ENCODE measurements at regions not wholly inside any gene's neighbourhood (a gene's known extent, or its start where the extent isn't known, plus 50 kb on each side); places are given as distances from the start of the nearest gene placed in this dataset.
"Not testable (repeated sequence)": the region's sequence is repeated elsewhere in the genome, so short reads cannot be mapped to it uniquely, and the experiment has no call there.

DNA sequence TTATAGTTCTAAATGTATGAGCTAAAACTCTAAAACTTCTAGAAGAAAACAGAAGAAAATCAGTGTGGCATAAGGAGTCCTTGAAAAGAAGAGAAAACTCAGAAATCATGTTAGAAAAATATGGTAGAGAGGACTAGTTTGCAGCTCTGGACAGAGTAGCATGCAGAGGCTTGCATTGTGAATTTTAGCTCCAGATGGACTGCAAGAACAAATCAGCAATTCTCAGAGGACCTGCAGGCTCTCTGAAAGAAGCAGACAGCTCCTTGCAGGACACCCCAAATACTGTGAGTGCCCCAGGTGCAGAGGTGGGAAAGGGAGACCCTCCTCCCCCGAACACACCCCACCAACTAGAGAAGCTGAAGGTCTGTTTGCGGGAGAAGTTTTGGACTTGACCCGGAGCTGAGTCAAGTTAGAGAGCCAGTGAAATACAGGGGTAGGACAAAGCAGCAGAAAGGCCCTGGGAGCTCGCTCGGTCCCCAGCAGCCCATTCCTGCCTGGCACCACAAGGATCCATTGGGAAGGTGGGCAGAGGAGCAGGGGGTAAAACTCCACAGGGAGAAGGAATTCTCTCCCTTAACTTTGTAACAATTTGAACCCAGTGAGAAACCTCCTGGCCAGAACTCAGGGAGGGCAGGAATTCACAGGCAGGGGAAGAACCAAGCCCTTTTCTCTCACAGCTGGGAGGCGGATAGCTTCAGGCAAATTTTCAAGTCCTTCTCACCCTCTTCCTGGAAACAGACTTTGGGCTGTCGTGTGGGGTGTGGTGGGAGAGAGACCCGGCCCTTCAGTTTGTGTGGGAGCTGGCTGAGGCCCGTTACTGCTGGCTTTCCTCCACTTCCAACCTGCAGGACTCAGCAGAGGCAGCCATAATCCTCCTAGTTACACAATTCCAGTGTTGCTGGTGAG lies 216.2 kb upstream of the SLC35G4 start:
- in situ Hi-C loops (cut with MboI; ENCODE audit: low pct_unique_long_range_greater_than_20kb, low sequenced_read_pairs): no loop called here
- DNase-seq: no peak

GRCh38 chr18:11392292-11392691 lies 217.1 kb upstream of the SLC35G4 start:
- in situ Hi-C loops (cut with MboI; ENCODE audit: low pct_unique_long_range_greater_than_20kb, low sequenced_read_pairs): no loop called here
- no peak for DNase-seq

DNA sequence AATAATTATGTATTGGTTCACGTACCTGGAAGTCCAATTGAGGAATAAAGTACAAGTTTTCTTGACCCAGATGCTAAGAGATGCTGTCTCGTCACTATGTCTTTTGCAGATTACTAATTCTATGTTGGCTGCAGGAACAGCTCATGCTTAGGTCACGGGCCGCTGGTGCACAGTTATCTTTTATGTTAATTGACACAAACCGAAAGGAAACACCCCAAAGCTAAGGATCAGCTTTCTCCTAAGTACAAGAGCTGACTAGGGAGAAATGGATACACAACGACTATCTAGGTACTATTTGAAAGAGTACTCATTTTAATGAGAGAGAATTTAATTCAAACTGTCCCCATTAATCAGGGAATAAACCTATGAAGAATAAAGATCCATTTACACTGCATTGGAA lies 217.7 kb upstream of the SLC35G4 start:
- in situ Hi-C loops (cut with MboI; ENCODE audit: low pct_unique_long_range_greater_than_20kb, low sequenced_read_pairs): no loop called here
- DNase-seq: no peak

DNA sequence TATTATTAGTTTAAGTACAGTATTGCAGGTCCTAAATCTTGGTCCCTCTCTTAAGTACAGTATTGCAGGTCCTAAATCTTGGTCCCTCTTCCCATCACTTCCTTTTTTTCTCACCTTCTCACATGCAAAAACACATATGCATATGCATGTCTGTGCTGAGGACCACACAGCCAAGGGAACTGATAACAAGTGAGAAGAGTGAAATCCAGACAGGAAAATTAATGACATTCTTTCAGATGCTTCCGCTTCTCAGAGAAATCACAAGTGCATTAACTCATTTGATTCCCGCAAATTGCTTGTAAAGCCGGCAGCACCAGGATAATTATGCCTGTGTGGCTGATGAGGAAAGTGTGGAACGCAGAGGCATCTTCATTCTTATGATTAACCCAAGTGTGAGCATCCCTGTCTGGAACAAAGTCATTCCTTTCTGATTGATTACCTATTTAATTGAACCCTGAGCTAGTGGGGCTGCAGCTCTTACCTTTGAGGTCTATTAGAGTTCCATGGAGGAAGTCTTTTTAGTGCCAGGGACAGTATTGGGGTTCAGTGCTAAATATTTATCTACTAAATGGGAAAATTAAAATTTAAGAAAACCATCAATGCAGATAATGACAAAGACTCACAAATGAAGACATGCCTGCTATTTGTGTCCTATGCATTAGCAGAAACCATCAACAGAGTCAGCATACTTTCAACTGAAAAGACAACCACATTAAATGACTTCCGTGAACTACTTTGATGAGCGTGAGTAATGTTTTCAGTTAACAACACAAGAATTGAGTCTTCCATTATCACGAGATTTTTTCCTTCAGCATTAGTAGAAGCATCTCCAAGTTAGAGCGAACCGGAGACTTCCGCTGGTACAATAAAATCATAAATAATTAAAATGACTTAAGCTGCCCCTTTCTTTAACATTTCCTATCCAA lies 220.4 kb upstream of the SLC35G4 start:
- in situ Hi-C loops (cut with MboI; ENCODE audit: low pct_unique_long_range_greater_than_20kb, low sequenced_read_pairs): no loop called here
- DNase-seq: no peak

DNA sequence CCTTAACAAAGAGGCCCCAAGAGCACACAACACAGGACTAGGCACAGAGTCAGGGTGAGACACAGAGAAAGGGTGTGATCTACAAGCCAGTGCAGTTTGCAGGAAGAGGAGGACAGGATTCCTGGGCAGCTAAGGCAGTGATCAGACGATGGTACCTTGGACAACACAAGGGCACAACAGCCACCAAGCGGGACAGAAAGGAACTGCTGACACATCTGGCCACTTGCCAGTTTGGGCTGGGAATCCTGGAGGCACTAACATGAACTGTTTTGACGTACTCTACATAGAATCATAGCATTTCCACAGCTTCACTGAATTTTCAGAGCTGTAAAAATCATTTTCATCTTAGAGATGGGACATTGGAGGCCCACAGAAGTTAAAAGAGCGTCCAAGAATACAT lies 221.5 kb upstream of the SLC35G4 start:
- peak; percentile 24 for DNase-seq
- in situ Hi-C loops (cut with MboI; ENCODE audit: low pct_unique_long_range_greater_than_20kb, low sequenced_read_pairs): no loop called here

DNA sequence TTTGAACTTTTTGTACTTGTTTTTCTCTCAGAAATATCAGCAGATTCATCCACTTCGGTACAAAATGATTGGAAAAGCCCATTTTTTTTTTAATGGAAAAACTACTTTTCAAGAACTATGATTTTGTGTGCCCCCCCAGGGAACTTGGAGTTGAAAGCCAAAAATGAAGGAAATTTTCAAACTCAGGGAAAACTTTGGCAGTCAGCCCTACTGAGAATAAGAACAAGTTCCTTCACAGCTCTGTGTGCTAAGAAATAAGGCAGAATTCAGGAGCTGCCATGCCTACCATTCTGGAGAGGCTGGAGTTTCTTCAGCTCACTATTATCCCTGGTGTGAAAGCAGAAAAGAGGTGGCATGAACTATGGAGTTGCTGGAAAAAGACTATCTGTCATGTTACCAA lies 226.0 kb upstream of the SLC35G4 start:
- in situ Hi-C loops (cut with MboI; ENCODE audit: low pct_unique_long_range_greater_than_20kb, low sequenced_read_pairs): no loop called here
- no peak for DNase-seq

- in situ Hi-C loops (cut with MboI; ENCODE audit: low pct_unique_long_range_greater_than_20kb, low sequenced_read_pairs): no loop called here
- no peak for DNase-seq
Observed at GRCh38 chr18:11380968-11381367, 228.4 kb upstream of the SLC35G4 start.

DNA sequence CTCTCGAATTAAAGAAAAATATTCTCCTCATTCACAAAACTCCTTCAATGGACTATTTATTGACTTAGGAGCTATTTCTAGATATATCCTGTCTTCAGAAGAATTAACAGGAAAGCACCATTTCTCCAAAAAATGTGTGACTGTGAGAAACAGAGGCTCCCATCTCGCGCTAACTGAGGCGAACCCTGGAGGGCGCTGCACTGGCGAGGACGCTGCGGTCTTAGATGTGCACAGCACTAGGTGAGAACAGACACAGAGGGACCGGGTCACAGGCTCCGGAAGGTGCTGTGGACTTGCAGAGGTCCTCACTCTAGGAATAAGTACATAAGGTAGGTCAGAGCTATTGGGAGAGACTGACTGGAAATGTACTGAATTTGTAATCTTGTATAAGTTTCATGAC lies 229.7 kb upstream of the SLC35G4 start:
- in situ Hi-C loops (cut with MboI; ENCODE audit: low pct_unique_long_range_greater_than_20kb, low sequenced_read_pairs): no loop called here
- no peak for DNase-seq

GRCh38 chr18:11377766-11378540 lies 228.6 kb upstream of the PIEZO2 start:
- DNase-seq: no peak
- in situ Hi-C loops (cut with MboI; ENCODE audit: low pct_unique_long_range_greater_than_20kb, low sequenced_read_pairs): no loop called here

GRCh38 chr18:11372163-11372562 lies 222.8 kb upstream of the PIEZO2 start:
- in situ Hi-C loops (cut with MboI; ENCODE audit: low pct_unique_long_range_greater_than_20kb, low sequenced_read_pairs): no loop called here
- DNase-seq: no peak

DNA sequence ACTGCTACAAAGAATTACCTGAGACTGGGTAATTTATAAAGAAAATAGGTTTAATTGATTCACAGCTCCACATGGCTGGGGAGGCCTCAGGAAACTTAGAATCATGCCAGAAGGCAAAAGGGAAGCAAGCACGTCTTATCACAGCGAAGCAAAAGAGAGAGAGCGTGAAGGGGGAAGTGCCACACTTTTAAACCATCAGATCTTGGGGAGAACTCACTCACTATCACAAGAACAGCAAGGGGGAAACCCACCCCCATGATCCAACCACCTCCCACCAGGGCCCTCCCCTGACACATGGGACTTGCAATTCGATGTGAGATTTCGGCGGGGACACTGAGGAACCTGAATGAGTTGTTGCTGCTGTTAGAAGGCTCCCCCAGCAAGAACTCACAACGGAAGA lies 220.2 kb upstream of the PIEZO2 start:
- in situ Hi-C loops (cut with MboI; ENCODE audit: low pct_unique_long_range_greater_than_20kb, low sequenced_read_pairs): no loop called here
- peak; percentile 15 for DNase-seq

GRCh38 chr18:11368020-11368419 lies 218.7 kb upstream of the PIEZO2 start:
- DNase-seq: no peak

GRCh38 chr18:11367351-11367750 lies 218.0 kb upstream of the PIEZO2 start:
- in situ Hi-C loops (cut with MboI; ENCODE audit: low pct_unique_long_range_greater_than_20kb, low sequenced_read_pairs): no loop called here
- no peak for DNase-seq

More at GRCh38 chr18:11368020-11368419, 218.7 kb upstream of the PIEZO2 start:
- in situ Hi-C loops (cut with MboI; ENCODE audit: low pct_unique_long_range_greater_than_20kb, low sequenced_read_pairs): no loop called here

- no peak for DNase-seq
- in situ Hi-C loops (cut with MboI; ENCODE audit: low pct_unique_long_range_greater_than_20kb, low sequenced_read_pairs): no loop called here
Observed at GRCh38 chr18:11366410-11366809, 217.0 kb upstream of the PIEZO2 start.

DNA sequence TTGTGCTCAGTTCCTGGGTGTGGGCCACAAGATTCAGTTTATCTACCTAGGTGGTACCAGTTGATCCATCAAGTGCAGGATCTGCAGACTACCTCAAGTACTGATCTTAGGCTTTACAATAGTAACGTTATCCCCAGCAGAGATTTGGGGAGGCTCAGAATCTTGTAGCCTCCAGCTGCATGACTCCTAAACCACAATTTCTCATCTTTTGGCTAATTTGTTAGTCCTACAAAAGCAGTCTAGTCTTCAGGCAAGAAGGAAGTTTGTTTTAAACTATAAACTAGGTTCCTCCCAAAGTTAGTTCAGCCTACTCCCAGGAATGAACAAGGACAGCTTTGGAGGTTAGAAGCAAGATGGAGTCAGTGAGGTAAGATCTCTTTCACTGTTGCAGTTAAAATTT lies 213.5 kb upstream of the PIEZO2 start:
- in situ Hi-C loops (cut with MboI; ENCODE audit: low pct_unique_long_range_greater_than_20kb, low sequenced_read_pairs): no loop called here

GRCh38 chr18:11361862-11362261 lies 212.5 kb upstream of the PIEZO2 start:
- in situ Hi-C loops (cut with MboI; ENCODE audit: low pct_unique_long_range_greater_than_20kb, low sequenced_read_pairs); DNase-seq: not testable (repeated sequence)

More for the DNA sequence above, 213.5 kb upstream of the PIEZO2 start:
- DNase-seq: no peak

DNA sequence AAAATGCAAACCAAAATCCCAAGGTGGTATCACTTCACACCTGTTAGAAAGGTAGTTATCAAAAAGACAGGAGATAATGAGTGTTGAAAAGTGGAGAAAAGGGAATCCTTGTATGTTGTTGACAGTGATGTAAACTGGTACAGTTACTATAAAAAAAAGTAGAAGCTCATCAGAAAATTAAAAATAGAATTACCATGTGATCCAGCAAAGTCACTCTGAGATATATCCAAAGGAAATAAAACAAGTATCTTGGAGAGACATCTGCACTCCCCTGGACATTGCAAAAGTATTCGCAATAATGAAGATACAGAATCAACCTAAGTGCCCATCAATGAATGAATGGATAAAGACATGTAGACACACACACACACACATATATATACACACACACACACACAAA lies 208.3 kb upstream of the PIEZO2 start:
- DNase-seq: no peak
- in situ Hi-C loops (cut with MboI; ENCODE audit: low pct_unique_long_range_greater_than_20kb, low sequenced_read_pairs): no loop called here

DNA sequence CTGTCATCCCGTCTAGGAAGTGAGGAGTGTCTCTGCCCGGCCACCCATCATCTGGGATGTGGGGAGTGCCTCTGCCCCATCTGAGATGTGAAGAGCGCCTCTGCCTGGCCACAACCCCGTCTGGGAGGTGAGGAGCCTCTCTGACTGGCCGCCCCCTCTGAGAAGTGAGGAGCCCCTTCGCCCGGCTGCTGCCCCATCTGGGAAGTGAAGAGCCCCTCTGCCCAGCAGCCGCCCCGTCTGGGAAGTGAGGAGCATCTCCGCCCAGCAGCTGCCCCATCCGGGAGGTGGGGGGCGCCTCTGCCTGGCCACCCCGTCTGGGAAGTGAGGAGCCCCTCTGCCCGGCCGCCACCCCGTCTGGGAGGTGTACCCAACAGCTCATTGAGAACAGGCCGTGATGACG lies 195.2 kb upstream of the PIEZO2 start:
- in situ Hi-C loops (cut with MboI; ENCODE audit: low pct_unique_long_range_greater_than_20kb, low sequenced_read_pairs); DNase-seq: not testable (repeated sequence)

- in situ Hi-C loops (cut with MboI; ENCODE audit: low pct_unique_long_range_greater_than_20kb, low sequenced_read_pairs): no loop called here
- DNase-seq: no peak
Observed at GRCh38 chr18:11343096-11343495, 193.7 kb upstream of the PIEZO2 start.
